GM23248 (cell line): ENCODE measurements at regions not wholly inside any gene's neighbourhood (a gene's known extent, or its start where the extent isn't known, plus 50 kb on each side); places are given as distances from the start of the nearest gene placed in this dataset.
A peak's percentile ranks its signal among the peaks of the same experiment; 100 is the strongest.

ENCODE experiments used
- DNase-seq: peaks from one replicate; pipeline ENCODE4 v3.0.0-alpha.2; 2015
- H2AFZ ChIP-seq: fragments of 200-600 bp; sonication (generic); 2 replicates; pipeline ENCODE4 v1.6.1; 2016; ENCODE audit warnings: antibody characterized with exemption
- H3F3A ChIP-seq: fragments of 200-600 bp; sonication (generic); 2 replicates; pipeline ENCODE4 v1.6.1; 2016; ENCODE audit warnings: mild to moderate bottlenecking, antibody characterized with exemption, mixed run types; ENCODE audit not compliant: insufficient read depth
- H3K27ac ChIP-seq: fragments of 200-600 bp; sonication (generic); 2 replicates; pipeline ENCODE4 v1.5.1; 2016; ENCODE audit warnings: mild to moderate bottlenecking
- H3K27me3 ChIP-seq: fragments of 200-600 bp; sonication (generic); replicated peaks from 2 replicates; pipeline ENCODE4 v1.6.1; 2016; ENCODE audit warnings: mild to moderate bottlenecking; ENCODE audit not compliant: insufficient read depth
- H3K36me3 ChIP-seq: fragments of 200-600 bp; sonication (generic); 2 replicates; pipeline ENCODE4 v1.6.1; 2016; ENCODE audit warnings: low read depth, mild to moderate bottlenecking
- H3K4me1 ChIP-seq: fragments of 200-600 bp; sonication (generic); 2 replicates; pipeline ENCODE4 v1.6.1; 2016; ENCODE audit warnings: mild to moderate bottlenecking; ENCODE audit not compliant: insufficient read depth
- H3K4me2 ChIP-seq: fragments of 200-600 bp; sonication (generic); one replicate; pipeline ENCODE4 v1.6.1; 2016; ENCODE audit warnings: mild to moderate bottlenecking; ENCODE audit not compliant: unreplicated experiment
- H3K4me3 ChIP-seq: fragments of 200-600 bp; sonication (generic); 2 replicates; pipeline ENCODE4 v1.5.1; 2016; ENCODE audit warnings: mild to moderate bottlenecking
- H3K79me2 ChIP-seq: fragments of 200-600 bp; sonication (generic); 2 replicates; pipeline ENCODE4 v1.6.1; 2016; ENCODE audit warnings: mild to moderate bottlenecking; ENCODE audit not compliant: insufficient read depth
- H3K9ac ChIP-seq: fragments of 200-600 bp; sonication (generic); 2 replicates; pipeline ENCODE4 v1.6.1; 2016; ENCODE audit warnings: mild to moderate bottlenecking
- H3K9me2 ChIP-seq: fragments of 200-600 bp; sonication (generic); 2 replicates; pipeline ENCODE4 v1.6.1; 2016; ENCODE audit warnings: mixed run types, mild to moderate bottlenecking, moderate library complexity; ENCODE audit not compliant: insufficient read depth
- H3K9me3 ChIP-seq: fragments of 200-600 bp; sonication (generic); one replicate; pipeline ENCODE4 v1.6.1; 2017; ENCODE audit warnings: low read depth
- H4K20me1 ChIP-seq: fragments of 200-600 bp; sonication (generic); 2 replicates; pipeline ENCODE4 v1.6.0; 2016; ENCODE audit not compliant: insufficient read depth
- EZH2 ChIP-seq: fragments of 200-600 bp; sonication (generic); IDR thresholded peaks from 2 replicates; pipeline ENCODE4 v1.6.1; 2018; ENCODE audit warnings: antibody characterized with exemption, mild to moderate bottlenecking; ENCODE audit not compliant: insufficient read depth, poor library complexity, severe bottlenecking
- EZH2phosphoT487 ChIP-seq: fragments of 200-600 bp; sonication (generic); IDR thresholded peaks from 2 replicates; pipeline ENCODE4 v1.6.1; 2018; ENCODE audit warnings: antibody characterized with exemption, moderate library complexity, mild to moderate bottlenecking, low read depth; ENCODE audit not compliant: insufficient read depth
- WGBS, 2 experiments: methylation state at CpG; one replicate each; pipeline ENCODE4 v1.1.6; 2015 to 2017; ENCODE audit warnings: low lambda C conversion rate in 2 of 2, low coverage in 1 of 2; ENCODE audit errors: missing lambda C conversion rate in 2 of 2; 5-methylcytosine and 5-hydroxymethylcytosine counted together
- in situ Hi-C: fragments of 300-500 bp; cut with MboI; formaldehyde crosslinking; loops from 2 replicates; pipeline ENCODE4 v1.15.0; 2020

- Histone ChIP-seq H3K27ac (no peak overlapping the region), H2AFZ (no peak overlapping the region), H3K36me3 (no peaks in the 10 kb centered on the region), H3K4me2 (no peak overlapping the region), H4K20me1 (no peaks in the 10 kb centered on the region), H3F3A (peaks cover 45% of the 10 kb centered on the region), H3K4me3 (no peak overlapping the region), H3K27me3 (no peaks in the 10 kb centered on the region), H3K9ac (no peak overlapping the region), H3K9me3 (no peaks in the 10 kb centered on the region), H3K9me2 (no peaks in the 10 kb centered on the region), H3K79me2 (no peaks in the 10 kb centered on the region), H3K4me1 (peaks cover 46% of the 10 kb centered on the region)
- WGBS, 2 experiments: 79 to 85% methylated on average over 4 of the region's 4 CpGs
- in situ Hi-C loops: no loop called here
- TF ChIP-seq EZH2 (no peak), EZH2phosphoT487 (no peak)
- no peak for DNase-seq
Measured at GRCh38 chr10:36488579-36488978, 636.8 kb upstream of the ANKRD30A start.

GRCh38 chr10:36479073-36479472 lies 646.3 kb upstream of the ANKRD30A start:
- no peaks in the 10 kb centered on the region for H3K79me2 ChIP-seq
- H3K9me3 ChIP-seq: no peaks in the 10 kb centered on the region
- no peak overlapping the region for H3K4me3 ChIP-seq
- no peaks in the 10 kb centered on the region for H3K36me3 ChIP-seq
- no peaks in the 10 kb centered on the region for H3F3A ChIP-seq
- no peaks in the 10 kb centered on the region for H3K4me1 ChIP-seq
- in situ Hi-C loops: no loop called here
- no peak overlapping the region for H3K4me2 ChIP-seq
- DNase-seq: no peak
- H3K9me2 ChIP-seq: no peaks in the 10 kb centered on the region
- TF ChIP-seq EZH2phosphoT487: no peak
- no peak for TF ChIP-seq EZH2
- no peak overlapping the region for H3K27ac ChIP-seq
- no peak overlapping the region for H2AFZ ChIP-seq
- H3K9ac ChIP-seq: no peak overlapping the region
- H4K20me1 ChIP-seq: no peaks in the 10 kb centered on the region
- no peaks in the 10 kb centered on the region for H3K27me3 ChIP-seq

- in situ Hi-C loops: no loop called here
- Histone ChIP-seq H2AFZ (no peak overlapping the region), H3K9ac (no peak overlapping the region), H3K4me1 (no peaks in the 10 kb centered on the region), H3K4me2 (no peak overlapping the region), H3K4me3 (no peak overlapping the region), H3K36me3 (no peaks in the 10 kb centered on the region), H3K9me2 (no peaks in the 10 kb centered on the region), H4K20me1 (no peaks in the 10 kb centered on the region), H3F3A (no peaks in the 10 kb centered on the region), H3K27me3 (no peaks in the 10 kb centered on the region), H3K9me3 (no peaks in the 10 kb centered on the region), H3K79me2 (no peaks in the 10 kb centered on the region), H3K27ac (no peak overlapping the region)
- TF ChIP-seq EZH2phosphoT487 (no peak), EZH2 (no peak)
- WGBS, 2 experiments: 93 to 94% methylated on average over 5 of the region's 5 CpGs
- DNase-seq: no peak
Measured at GRCh38 chr10:36476399-36476798, 649.0 kb upstream of the ANKRD30A start.

GRCh38 chr10:36475746-36476145 lies 649.7 kb upstream of the ANKRD30A start:
- Histone ChIP-seq H3K4me3 (no peak overlapping the region), H3K4me2 (no peak overlapping the region)
- in situ Hi-C loops: no loop called here

GRCh38 chr10:36474456-36474855 lies 650.9 kb upstream of the ANKRD30A start:
- in situ Hi-C loops: no loop called here
- 88 to 93% methylated on average over 2 of the region's 2 CpGs for WGBS, 2 experiments
- no peak for DNase-seq
- Histone ChIP-seq H3K9me2 (no peaks in the 10 kb centered on the region), H3K9me3 (no peaks in the 10 kb centered on the region), H3K9ac (no peak overlapping the region), H3F3A (peaks cover under 1% of the 10 kb centered on the region; the same call in 1 of the 2 replicates), H3K36me3 (no peaks in the 10 kb centered on the region), H3K27ac (no peak overlapping the region), H3K4me3 (no peak overlapping the region), H3K4me2 (no peak overlapping the region), H3K4me1 (peaks cover 8% of the 10 kb centered on the region; the same call in 1 of the 2 replicates), H3K79me2 (no peaks in the 10 kb centered on the region), H4K20me1 (no peaks in the 10 kb centered on the region), H2AFZ (no peak overlapping the region), H3K27me3 (no peaks in the 10 kb centered on the region)
- no peak for TF ChIP-seq EZH2
- TF ChIP-seq EZH2phosphoT487: no peak

More at GRCh38 chr10:36475746-36476145, 649.7 kb upstream of the ANKRD30A start:
- no peaks in the 10 kb centered on the region for H3K79me2 ChIP-seq
- H3K9me3 ChIP-seq: no peaks in the 10 kb centered on the region
- no peaks in the 10 kb centered on the region for H3K27me3 ChIP-seq
- no peak overlapping the region for H3K27ac ChIP-seq
- TF ChIP-seq EZH2 (no peak), EZH2phosphoT487 (no peak)
- WGBS, 2 experiments: 0 to 5% methylated on average over 1 of the region's 1 CpG
- no peaks in the 10 kb centered on the region for H3K36me3 ChIP-seq
- H3K4me1 ChIP-seq: no peaks in the 10 kb centered on the region
- H4K20me1 ChIP-seq: no peaks in the 10 kb centered on the region
- DNase-seq: peak; percentile 26
- H3K9ac ChIP-seq: no peak overlapping the region
- H3K9me2 ChIP-seq: no peaks in the 10 kb centered on the region
- H3F3A ChIP-seq: no peaks in the 10 kb centered on the region
- H2AFZ ChIP-seq: no peak overlapping the region
